ENCODE measurements at regions not wholly inside any gene's neighbourhood (a gene's known extent, or its start where the extent isn't known, plus 50 kb on each side); places are given as distances from the start of the nearest gene placed in this dataset.

DNA sequence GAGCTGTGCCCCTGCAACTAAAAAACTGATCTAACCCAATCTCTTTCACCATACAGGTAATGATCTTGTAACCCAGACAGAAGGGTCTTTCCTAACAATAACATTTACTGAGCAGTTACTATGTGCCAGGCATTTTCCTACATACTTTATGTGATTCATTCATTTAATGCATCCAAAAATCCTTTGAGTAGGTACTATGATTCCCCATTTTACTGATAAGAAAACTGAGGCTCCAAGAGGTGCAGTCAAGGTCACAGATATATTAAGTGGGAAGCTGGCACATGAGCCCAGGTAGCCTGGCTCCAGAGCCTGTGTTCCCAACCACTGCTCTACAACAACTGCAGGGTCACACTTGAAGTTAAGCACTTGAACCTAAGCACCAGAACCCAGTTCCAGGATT lies 87.6 kb downstream of the NCR2 start:
- TF ChIP-seq EZH2phosphoT487 (IDR thresholded peaks at IDR 0.05; ENCODE audit: insufficient read depth, low read depth) (no peak), EZH2 (IDR thresholded peaks at IDR 0.05; ENCODE audit: insufficient read depth, poor library complexity, severe bottlenecking) (no peak)
